H9 (cell line): ENCODE measurements at regions not wholly inside any gene's neighbourhood (a gene's known extent, or its start where the extent isn't known, plus 50 kb on each side); places are given as distances from the start of the nearest gene placed in this dataset.

Experiments
- DNase-seq: peaks from one replicate; pipeline ENCODE4 v3.0.0-alpha.2; 2017
- H2AFZ ChIP-seq: one replicate; pipeline ENCODE4 v1.6.1; 2013; ENCODE audit warnings: mild to moderate bottlenecking, low read length, control low read depth, moderate library complexity
- H2AK5ac ChIP-seq: 2 replicates; pipeline ENCODE4 v1.6.1; 2013; ENCODE audit warnings: low read length, control low read depth, mixed read lengths; ENCODE audit not compliant: insufficient read length
- H2BK120ac ChIP-seq: one replicate; pipeline ENCODE4 v1.6.1; 2013; ENCODE audit warnings: low read depth, mild to moderate bottlenecking, low read length, control low read depth, inconsistent platforms; ENCODE audit not compliant: poor library complexity, severe bottlenecking
- H2BK12ac ChIP-seq: 2 replicates; pipeline ENCODE4 v1.6.1; 2013; ENCODE audit warnings: low read length, control low read depth, mixed read lengths, low read depth; ENCODE audit not compliant: insufficient read length
- H2BK15ac ChIP-seq: 2 replicates; pipeline ENCODE4 v1.6.1; 2013; ENCODE audit warnings: low read depth, low read length, control low read depth
- H2BK20ac ChIP-seq: one replicate; pipeline ENCODE4 v1.6.1; 2013; ENCODE audit warnings: low read depth, mild to moderate bottlenecking, low read length, control low read depth, inconsistent platforms; ENCODE audit not compliant: poor library complexity, severe bottlenecking
- H2BK5ac ChIP-seq: 2 replicates; pipeline ENCODE4 v1.6.1; 2013; ENCODE audit warnings: low read length, control low read depth, mixed read lengths; ENCODE audit not compliant: insufficient read length
- H3K14ac ChIP-seq: 2 replicates; pipeline ENCODE4 v1.6.1; 2013; ENCODE audit warnings: low read length, control low read depth; ENCODE audit not compliant: insufficient read depth
- H3K18ac ChIP-seq: 2 replicates; pipeline ENCODE4 v1.6.1; 2013; ENCODE audit warnings: low read depth, mild to moderate bottlenecking, mixed read lengths, low read length, control low read depth; ENCODE audit not compliant: insufficient read length
- H3K23ac ChIP-seq: 2 replicates; pipeline ENCODE4 v1.6.1; 2013; ENCODE audit warnings: low read length, control low read depth, mixed read lengths, low read depth; ENCODE audit not compliant: insufficient read length
- H3K23me2 ChIP-seq: 2 replicates; pipeline ENCODE4 v1.6.1; 2013; ENCODE audit warnings: low read depth, mild to moderate bottlenecking, mixed read lengths, low read length, control low read depth; ENCODE audit not compliant: insufficient read length, poor library complexity, severe bottlenecking
- H3K27ac ChIP-seq: 2 replicates; pipeline ENCODE4 v1.5.1; 2013; ENCODE audit warnings: low read length, control low read depth, mixed read lengths, low read depth; ENCODE audit not compliant: insufficient read length
- H3K27me3 ChIP-seq: 2 replicates; pipeline ENCODE4 v1.6.1; 2013; ENCODE audit warnings: low read length, control low read depth, inconsistent platforms; ENCODE audit not compliant: insufficient read depth
- H3K4ac ChIP-seq: 2 replicates; pipeline ENCODE4 v1.6.1; 2013; ENCODE audit warnings: low read depth, mild to moderate bottlenecking, control low read depth, inconsistent platforms, low read length, moderate library complexity
- H3K4me1 ChIP-seq: 2 replicates; pipeline ENCODE4 v1.6.1; 2013; ENCODE audit warnings: low read length, control low read depth, inconsistent platforms; ENCODE audit not compliant: insufficient read depth
- H3K4me2 ChIP-seq: 2 replicates; pipeline ENCODE4 v1.6.1; 2013; ENCODE audit warnings: low read length, control low read depth, mixed read lengths; ENCODE audit not compliant: insufficient read length, insufficient read depth
- H3K56ac ChIP-seq: 2 replicates; pipeline ENCODE4 v1.6.1; 2013; ENCODE audit warnings: low read depth, mild to moderate bottlenecking, mixed read lengths, low read length, control low read depth; ENCODE audit not compliant: insufficient read length
- H3K79me1 ChIP-seq: 2 replicates; pipeline ENCODE4 v1.6.1; 2013; ENCODE audit warnings: low read depth, mild to moderate bottlenecking, moderate library complexity, low read length, control low read depth, inconsistent platforms; ENCODE audit not compliant: insufficient read depth, poor library complexity, severe bottlenecking
- H3K79me2 ChIP-seq: 2 replicates; pipeline ENCODE4 v1.6.1; 2013; ENCODE audit warnings: low read length, control low read depth, inconsistent platforms; ENCODE audit not compliant: insufficient read depth
- H3K9ac ChIP-seq: 2 replicates; pipeline ENCODE4 v1.6.1; 2013; ENCODE audit warnings: low read length, control low read depth, mixed read lengths; ENCODE audit not compliant: insufficient read length; ENCODE audit errors: extremely low read depth
- H3K9me3 ChIP-seq: one replicate; pipeline ENCODE4 v1.6.1; 2013; ENCODE audit warnings: low read depth, low read length, inconsistent platforms; ENCODE audit not compliant: control insufficient read depth
- H3T11ph ChIP-seq: one replicate; pipeline ENCODE4 v1.6.1; 2013; ENCODE audit warnings: mild to moderate bottlenecking, low read length, control low read depth, inconsistent platforms
- H4K20me1 ChIP-seq: one replicate; pipeline ENCODE4 v1.6.1; 2013; ENCODE audit not compliant: control insufficient read depth, insufficient read length, insufficient read depth
- H4K5ac ChIP-seq: 2 replicates; pipeline ENCODE4 v1.6.1; 2013; ENCODE audit warnings: low read depth, mild to moderate bottlenecking, mixed read lengths, low read length, control low read depth; ENCODE audit not compliant: insufficient read length
- H4K8ac ChIP-seq: replicated peaks from 2 replicates; pipeline ENCODE4 v1.6.1; 2013; ENCODE audit warnings: low read length, control low read depth, mixed read lengths, low read depth; ENCODE audit not compliant: insufficient read length
- H4K91ac ChIP-seq: 2 replicates; pipeline ENCODE4 v1.6.1; 2013; ENCODE audit warnings: low read depth, mild to moderate bottlenecking, moderate library complexity, mixed read lengths, low read length, control low read depth; ENCODE audit not compliant: insufficient read length
- H3K27ac Mint-ChIP-seq, 3 experiments: 2 replicates in 2 of 3; 3 replicates in 1 of 3; pipeline ENCODE4 v1.8.0; 2020 to 2021; ENCODE audit warnings: mixed read lengths in 3 of 3, mild to moderate bottlenecking in 1 of 3, moderate library complexity in 1 of 3
- H3K27me3 Mint-ChIP-seq: 2 replicates; pipeline ENCODE4 v1.8.0; 2021; ENCODE audit warnings: low read depth, mild to moderate bottlenecking, moderate library complexity, mixed read lengths
- H3K36me3 Mint-ChIP-seq, 3 experiments: 2 replicates in 2 of 3; 3 replicates in 1 of 3; pipeline ENCODE4 v1.8.0; 2020 to 2021; ENCODE audit warnings: low read depth in 3 of 3, mixed read lengths in 3 of 3; ENCODE audit not compliant: insufficient read depth in 1 of 3
- H3K4me1 Mint-ChIP-seq, 2 experiments: 2 replicates each; pipeline ENCODE4 v1.8.0; 2020; ENCODE audit warnings: mixed read lengths in 2 of 2
- H3K4me3 Mint-ChIP-seq, 2 experiments: 2 replicates in 1 of 2; 3 replicates in 1 of 2; pipeline ENCODE4 v1.8.0; 2020 to 2021; ENCODE audit warnings: mild to moderate bottlenecking in 2 of 2, mixed read lengths in 2 of 2, moderate library complexity in 1 of 2
- H3K9me3 Mint-ChIP-seq, 2 experiments: 2 replicates in 1 of 2; 3 replicates in 1 of 2; pipeline ENCODE4 v1.8.0; 2020; ENCODE audit warnings: mild to moderate bottlenecking in 2 of 2, mixed read lengths in 2 of 2, moderate library complexity in 1 of 2
- CTCF ChIP-seq: fragments of 200-600 bp; sonication (generic); conservative IDR thresholded peaks from 3 replicates; pipeline ENCODE4 v1.8.0; 2021; ENCODE audit warnings: antibody characterized with exemption, mild to moderate bottlenecking
- WGBS: extraction: QIAGEN DNeasy Blood & Tissue Kit; methylation state at CpG from one replicate; pipeline ENCODE4 v1.1.7; 2013; ENCODE audit warnings: missing lambda C conversion rate, low lambda C conversion rate, mixed read lengths; ENCODE audit not compliant: insufficient read length; ENCODE audit errors: extremely low coverage; 5-methylcytosine and 5-hydroxymethylcytosine counted together

GRCh38 chr3:107242579-107242978 lies 134.7 kb upstream of the CCDC54 start:
- H3K27me3 ChIP-seq, result no peaks in the 10 kb centered on the region
- H3K9ac ChIP-seq, result no peak overlapping the region
- no peak overlapping the region for H4K8ac ChIP-seq
- peaks cover 7 to 10% of the 10 kb centered on the region in 2 experiments for H3K4me1 Mint-ChIP-seq
- H3K79me2 ChIP-seq, result no peaks in the 10 kb centered on the region
- no peak overlapping the region for H3K56ac ChIP-seq
- H4K91ac ChIP-seq, result no peak overlapping the region
- no peak overlapping the region for H3K27ac ChIP-seq
- no peak overlapping the region for H2AFZ ChIP-seq
- no peak overlapping the region for H4K5ac ChIP-seq
- no peak overlapping the region for H3K18ac ChIP-seq
- H3K4me3 Mint-ChIP-seq, result no peak overlapping the region
- H2BK5ac ChIP-seq, result no peak overlapping the region
- H3K27me3 Mint-ChIP-seq, result peaks cover 12% of the 10 kb centered on the region
- H3K23me2 ChIP-seq, result peaks cover 14% of the 10 kb centered on the region
- H2AK5ac ChIP-seq, result no peak overlapping the region
- no peak overlapping the region for H2BK120ac ChIP-seq
- no peak for TF ChIP-seq CTCF
- H3K36me3 Mint-ChIP-seq, result peaks cover 0 to 3% (median 0%) of the 10 kb centered on the region in 3 experiments; a peak in 1 of 7 replicates
- H3K27ac Mint-ChIP-seq, result no peak overlapping the region
- H3K4me1 ChIP-seq, result no peaks in the 10 kb centered on the region
- H2BK12ac ChIP-seq, result no peak overlapping the region
- H3T11ph ChIP-seq, result no peak overlapping the region
- WGBS, result no CpG with 5 or more reads among the region's 8 CpGs
- H3K4ac ChIP-seq, result no peak overlapping the region
- H3K14ac ChIP-seq, result no peak overlapping the region
- H3K79me1 ChIP-seq, result no peaks in the 10 kb centered on the region
- H3K9me3 ChIP-seq, result no peaks in the 10 kb centered on the region
- no peak for DNase-seq
- H3K4me2 ChIP-seq, result no peak overlapping the region
- H4K20me1 ChIP-seq, result no peaks in the 10 kb centered on the region
- H2BK15ac ChIP-seq, result no peak overlapping the region
- H3K9me3 Mint-ChIP-seq, result no peaks in the 10 kb centered on the region; a peak in 1 of 5 replicates
- H3K23ac ChIP-seq, result no peak overlapping the region
- H2BK20ac ChIP-seq, result no peak overlapping the region
